Endodermal cell (in vitro differentiated cells): ENCODE measurements at regions not wholly inside any gene's neighbourhood (a gene's known extent, or its start where the extent isn't known, plus 50 kb on each side); places are given as distances from the start of the nearest gene placed in this dataset.

Experiments
- DNase-seq: peaks from one replicate; pipeline ENCODE4 v3.0.0-alpha.2; 2017
- H3K27ac ChIP-seq: 2 replicates; pipeline ENCODE4 v1.5.1; 2013; ENCODE audit warnings: mild to moderate bottlenecking, low read depth, low read length, moderate library complexity
- H3K27me3 ChIP-seq: 2 replicates; pipeline ENCODE4 v1.6.1; 2013; ENCODE audit warnings: mild to moderate bottlenecking, low read length, moderate library complexity; ENCODE audit not compliant: insufficient read depth, control insufficient read depth, poor library complexity, severe bottlenecking
- H3K36me3 ChIP-seq: 2 replicates; pipeline ENCODE4 v1.7.0; 2013; ENCODE audit warnings: mild to moderate bottlenecking, low read length, moderate library complexity; ENCODE audit not compliant: control insufficient read depth, insufficient read depth
- H3K4me1 ChIP-seq: one replicate; pipeline ENCODE4 v1.7.0; 2013; ENCODE audit warnings: low read length; ENCODE audit not compliant: control insufficient read depth, insufficient read depth
- H3K4me3 ChIP-seq: 2 replicates; pipeline ENCODE4 v1.5.1; 2013; ENCODE audit warnings: mild to moderate bottlenecking, low read length, moderate library complexity
- H3K9ac ChIP-seq: 2 replicates; pipeline ENCODE4 v1.6.1; 2013; ENCODE audit warnings: mild to moderate bottlenecking, low read length, moderate library complexity; ENCODE audit not compliant: poor library complexity, severe bottlenecking; ENCODE audit errors: extremely low read depth
- H3K9me3 ChIP-seq: 2 replicates; pipeline ENCODE4 v1.6.1; 2013; ENCODE audit warnings: mild to moderate bottlenecking, low read length, moderate library complexity; ENCODE audit not compliant: control insufficient read depth
- H3K27ac Mint-ChIP-seq: 2 replicates; pipeline ENCODE4 v1.8.0; 2020; ENCODE audit warnings: mixed read lengths
- H3K27me3 Mint-ChIP-seq: 2 replicates; pipeline ENCODE4 v1.8.0; 2021; ENCODE audit warnings: mild to moderate bottlenecking, mixed read lengths; ENCODE audit not compliant: insufficient read depth
- H3K36me3 Mint-ChIP-seq: 2 replicates; pipeline ENCODE4 v1.8.0; 2020; ENCODE audit warnings: low read depth, mixed read lengths
- H3K4me1 Mint-ChIP-seq: 2 replicates; pipeline ENCODE4 v1.8.0; 2020; ENCODE audit warnings: mixed read lengths
- H3K4me3 Mint-ChIP-seq: 2 replicates; pipeline ENCODE4 v1.8.0; 2020; ENCODE audit warnings: mild to moderate bottlenecking, moderate library complexity, mixed read lengths
- H3K9me3 Mint-ChIP-seq: 2 replicates; pipeline ENCODE4 v1.8.0; 2020; ENCODE audit warnings: mild to moderate bottlenecking, mixed read lengths
- CTCF ChIP-seq: fragments of 200-600 bp; sonication (generic); conservative IDR thresholded peaks from 2 replicates; pipeline ENCODE4 v1.5.0; 2021; ENCODE audit warnings: antibody characterized with exemption, mild to moderate bottlenecking
- WGBS, 2 experiments: methylation state at CpG; one replicate each; pipeline versions ENCODE4 v1.1.5 to v1.1.7; 2013; ENCODE audit warnings: missing lambda C conversion rate in 2 of 2, mixed read lengths in 1 of 2; ENCODE audit not compliant: insufficient coverage in 1 of 2, insufficient read length in 1 of 2; 5-methylcytosine and 5-hydroxymethylcytosine counted together

- H3K27ac Mint-ChIP-seq: no peak overlapping the region
- no peaks in the 10 kb centered on the region for H3K36me3 ChIP-seq
- H3K9me3 ChIP-seq: peaks cover 9% of the 10 kb centered on the region
Observed at GRCh38 chr2:56960581-56960980, 776.8 kb downstream of the CCDC85A start.

GRCh38 chr2:56962673-56963072 lies 778.9 kb downstream of the CCDC85A start:
- Mint-ChIP-seq H3K27me3 (no peaks in the 10 kb centered on the region), H3K9me3 (peaks cover 12% of the 10 kb centered on the region), H3K4me1 (no peaks in the 10 kb centered on the region), H3K4me3 (no peak overlapping the region), H3K36me3 (no peaks in the 10 kb centered on the region), H3K27ac (no peak overlapping the region)
- Histone ChIP-seq H3K36me3 (no peaks in the 10 kb centered on the region), H3K4me3 (no peak overlapping the region), H3K4me1 (no peaks in the 10 kb centered on the region), H3K27me3 (no peaks in the 10 kb centered on the region), H3K9ac (no peak overlapping the region), H3K9me3 (peaks cover 5% of the 10 kb centered on the region), H3K27ac (no peak overlapping the region)
- no peak for TF ChIP-seq CTCF
- DNase-seq: no peak
- 69% methylated on average over 1 of the region's 1 CpG; no CpG with 5 or more reads in 1 of the 2 experiments for WGBS, 2 experiments

More at GRCh38 chr2:56960581-56960980, 776.8 kb downstream of the CCDC85A start:
- Mint-ChIP-seq H3K36me3 (no peaks in the 10 kb centered on the region), H3K9me3 (peaks cover 15% of the 10 kb centered on the region), H3K4me3 (no peak overlapping the region), H3K27me3 (no peaks in the 10 kb centered on the region), H3K4me1 (no peaks in the 10 kb centered on the region)
- H3K4me3 ChIP-seq: no peak overlapping the region
- no peaks in the 10 kb centered on the region for H3K4me1 ChIP-seq
- H3K27me3 ChIP-seq: no peaks in the 10 kb centered on the region
- H3K9ac ChIP-seq: no peak overlapping the region
- no peak for TF ChIP-seq CTCF
- WGBS, 2 experiments: 83 to 100% methylated on average over 1 of the region's 1 CpG
- no peak overlapping the region for H3K27ac ChIP-seq
- no peak for DNase-seq

- H3K9ac ChIP-seq: no peak overlapping the region
- H3K27me3 ChIP-seq: no peaks in the 10 kb centered on the region
- H3K9me3 ChIP-seq: no peaks in the 10 kb centered on the region
- no peak overlapping the region for H3K27ac ChIP-seq
- H3K36me3 ChIP-seq: no peaks in the 10 kb centered on the region
- H3K4me3 ChIP-seq: no peak overlapping the region
- no peak overlapping the region for H3K27ac Mint-ChIP-seq
- no peaks in the 10 kb centered on the region for H3K4me1 Mint-ChIP-seq
- H3K4me1 ChIP-seq: no peaks in the 10 kb centered on the region
- no peaks in the 10 kb centered on the region for H3K9me3 Mint-ChIP-seq
- TF ChIP-seq CTCF: no peak
- 83 to 93% methylated on average over 1 to 3 of the region's 3 CpGs for WGBS, 2 experiments
- DNase-seq: no peak
- no peaks in the 10 kb centered on the region for H3K36me3 Mint-ChIP-seq
- no peaks in the 10 kb centered on the region for H3K27me3 Mint-ChIP-seq
- no peak overlapping the region for H3K4me3 Mint-ChIP-seq
Observed at GRCh38 chr2:56969513-56969912, 785.7 kb downstream of the CCDC85A start.
